Mucosa of rectum (tissue), 2 donors: ENCODE measurements at regions not wholly inside any gene's neighbourhood (a gene's known extent, or its start where the extent isn't known, plus 50 kb on each side); places are given as distances from the start of the nearest gene placed in this dataset.
"Not testable (repeated sequence)": the region's sequence is repeated elsewhere in the genome, so short reads cannot be mapped to it uniquely, and the experiment has no call there.

Experiments used
- H3K27ac ChIP-seq, 2 donors: one replicate each; pipeline ENCODE4 v1.7.0; 2013; ENCODE audit warnings: inconsistent platforms in 2 of 2, low read depth in 2 of 2, low read length in 2 of 2
- H3K27me3 ChIP-seq, 2 donors: one replicate each; pipeline ENCODE4 v1.7.0; 2013; ENCODE audit warnings: low read length in 2 of 2; ENCODE audit not compliant: control insufficient read depth in 2 of 2, insufficient read depth in 2 of 2
- H3K36me3 ChIP-seq, 2 donors: one replicate each; pipeline ENCODE4 v1.7.0; 2013; ENCODE audit warnings: low read length in 2 of 2; ENCODE audit not compliant: control insufficient read depth in 2 of 2, insufficient read depth in 2 of 2
- H3K4me1 ChIP-seq, 2 donors: one replicate each; pipeline ENCODE4 v1.7.0; 2013; ENCODE audit warnings: low read length in 2 of 2, mild to moderate bottlenecking in 1 of 2; ENCODE audit not compliant: control insufficient read depth in 2 of 2, insufficient read depth in 2 of 2
- H3K4me3 ChIP-seq, 2 donors: one replicate each; pipeline ENCODE4 v1.7.0; 2013; ENCODE audit warnings: low read length in 2 of 2
- H3K9ac ChIP-seq, 2 donors: one replicate each; pipeline ENCODE4 v1.7.0; 2013; ENCODE audit warnings: low read length in 2 of 2, low read depth in 1 of 2, mild to moderate bottlenecking in 1 of 2
- H3K9me3 ChIP-seq, 2 donors: one replicate each; pipeline ENCODE4 v1.7.0; 2013; ENCODE audit warnings: low read length in 2 of 2; ENCODE audit not compliant: control insufficient read depth in 2 of 2
- donor health status: healthy.
- donor health status: Normal muscosa, but diverticular disease.

DNA sequence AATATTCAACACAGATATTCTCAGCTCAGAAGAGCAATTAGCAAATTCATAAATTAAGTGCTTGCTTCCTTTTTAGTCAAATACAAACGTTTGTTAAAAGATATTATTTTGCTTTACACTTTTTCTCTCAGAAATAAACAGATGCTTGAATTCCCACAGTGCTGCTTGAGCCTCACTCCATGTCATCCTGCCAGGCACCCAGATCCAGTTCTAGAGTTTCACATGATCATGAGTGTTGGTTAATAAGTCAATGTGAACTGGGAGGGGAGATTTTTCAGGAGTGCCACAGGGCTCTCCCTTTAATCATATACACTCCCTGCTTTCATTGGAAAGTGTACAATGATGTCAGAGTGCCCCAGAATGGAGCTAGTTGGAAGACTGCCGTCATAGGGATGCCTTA lies 69.7 kb upstream of the TP53BP2 start:
- not testable (repeated sequence) for H3K9me3 ChIP-seq, H3K4me1 ChIP-seq, H3K27me3 ChIP-seq, H3K27ac ChIP-seq, H3K4me3 ChIP-seq, H3K9ac ChIP-seq, H3K36me3 ChIP-seq

- H3K9ac ChIP-seq, H3K36me3 ChIP-seq, H3K4me1 ChIP-seq, H3K27ac ChIP-seq, H3K4me3 ChIP-seq, H3K27me3 ChIP-seq, H3K9me3 ChIP-seq: not testable (repeated sequence)
Observed at GRCh38 chr1:223913715-223914114, 68.0 kb upstream of the TP53BP2 start.

- not testable (repeated sequence) for H3K36me3 ChIP-seq, H3K9me3 ChIP-seq, H3K4me3 ChIP-seq, H3K27ac ChIP-seq, H3K4me1 ChIP-seq, H3K9ac ChIP-seq, H3K27me3 ChIP-seq
Observed at GRCh38 chr1:223907943-223908587, 62.3 kb upstream of the TP53BP2 start.

- H3K9me3 ChIP-seq, H3K27me3 ChIP-seq, H3K4me1 ChIP-seq, H3K27ac ChIP-seq, H3K4me3 ChIP-seq, H3K9ac ChIP-seq, H3K36me3 ChIP-seq: not testable (repeated sequence)
Observed at GRCh38 chr1:223903221-223903620, 57.5 kb upstream of the TP53BP2 start.

DNA sequence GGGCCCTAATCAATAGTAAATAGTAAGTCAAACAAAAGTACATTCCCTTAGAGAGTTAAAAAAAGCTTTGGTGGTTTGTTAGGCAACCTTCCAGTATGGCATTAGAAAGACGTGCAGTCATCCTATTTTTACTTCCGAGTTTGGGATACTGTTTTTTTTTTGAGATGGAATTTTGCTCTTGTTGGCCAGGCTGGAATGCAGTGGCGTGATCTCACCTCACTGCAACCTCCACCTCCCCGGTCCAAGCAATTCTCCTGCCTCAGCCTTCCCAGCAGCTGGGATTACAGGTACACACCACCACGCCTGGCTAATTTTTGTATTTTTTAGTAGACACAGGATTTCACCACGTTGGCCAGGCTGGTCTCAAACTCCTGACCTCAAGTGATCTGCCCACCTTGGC lies 54.0 kb upstream of the TP53BP2 start:
- not testable (repeated sequence) for H3K36me3 ChIP-seq, H3K9ac ChIP-seq, H3K27ac ChIP-seq, H3K4me1 ChIP-seq, H3K4me3 ChIP-seq, H3K9me3 ChIP-seq, H3K27me3 ChIP-seq

GRCh38 chr1:223897097-223897496 lies 51.4 kb upstream of the TP53BP2 start:
- H3K4me3 ChIP-seq, H3K9me3 ChIP-seq: not testable (repeated sequence)

GRCh38 chr1:223895950-223896349 lies 50.2 kb upstream of the TP53BP2 start:
- not testable (repeated sequence) for H3K9ac ChIP-seq, H3K4me1 ChIP-seq, H3K27me3 ChIP-seq, H3K4me3 ChIP-seq, H3K27ac ChIP-seq, H3K9me3 ChIP-seq, H3K36me3 ChIP-seq

More at GRCh38 chr1:223897097-223897496, 51.4 kb upstream of the TP53BP2 start:
- not testable (repeated sequence) for H3K4me1 ChIP-seq, H3K9ac ChIP-seq, H3K27me3 ChIP-seq, H3K27ac ChIP-seq, H3K36me3 ChIP-seq
